Activated CD8-positive, alpha-beta memory T cell treated with anti-CD3 and anti-CD28 coated beads for 24 hours (primary cell): ENCODE measurements at regions not wholly inside any gene's neighbourhood (a gene's known extent, or its start where the extent isn't known, plus 50 kb on each side); places are given as distances from the start of the nearest gene placed in this dataset.

Experiments used
- DNase-seq: peaks from one replicate; pipeline ENCODE4 v3.0.0-alpha.2; 2020

GRCh38 chr11:21839796-21840195 is 353.1 kb upstream of the ANO5 start:
- DNase-seq = no peak

- DNase-seq = no peak
Observed at GRCh38 chr11:21861314-21861713, 331.6 kb upstream of the ANO5 start.

GRCh38 chr11:21865541-21865940 is 327.3 kb upstream of the ANO5 start:
- DNase-seq = no peak

- DNase-seq = no peak
Observed at GRCh38 chr11:21866781-21867180, 326.1 kb upstream of the ANO5 start.

GRCh38 chr11:21877151-21877550 is 315.7 kb upstream of the ANO5 start:
- DNase-seq = no peak

- no peak for DNase-seq
Observed at GRCh38 chr11:21883354-21883753, 309.5 kb upstream of the ANO5 start.

GRCh38 chr11:21888814-21889213 is 304.1 kb upstream of the ANO5 start:
- no peak for DNase-seq

- DNase-seq = no peak
Observed at GRCh38 chr11:21892736-21893564, 299.9 kb upstream of the ANO5 start.

GRCh38 chr11:21893565-21893867 is 299.4 kb upstream of the ANO5 start:
- no peak for DNase-seq

GRCh38 chr11:21894492-21894891 is 298.4 kb upstream of the ANO5 start:
- no peak for DNase-seq

- no peak for DNase-seq
Observed at GRCh38 chr11:21895686-21896085, 297.2 kb upstream of the ANO5 start.

GRCh38 chr11:21896216-21896615 is 296.7 kb upstream of the ANO5 start:
- no peak for DNase-seq

- no peak for DNase-seq
Observed at GRCh38 chr11:21896746-21897602, 295.9 kb upstream of the ANO5 start.

- DNase-seq = no peak
Observed at GRCh38 chr11:21897752-21898151, 295.1 kb upstream of the ANO5 start.

GRCh38 chr11:21908211-21908610 is 284.7 kb upstream of the ANO5 start:
- DNase-seq = no peak

- DNase-seq = no peak
Observed at GRCh38 chr11:21909145-21909544, 283.7 kb upstream of the ANO5 start.

- no peak for DNase-seq
Observed at GRCh38 chr11:21911061-21911460, 281.8 kb upstream of the ANO5 start.

- no peak for DNase-seq
Observed at GRCh38 chr11:21912285-21912684, 280.6 kb upstream of the ANO5 start.

- no peak for DNase-seq
Observed at GRCh38 chr11:21921151-21921550, 271.7 kb upstream of the ANO5 start.

- DNase-seq = no peak
Observed at GRCh38 chr11:21924262-21924661, 268.6 kb upstream of the ANO5 start.

- DNase-seq = no peak
Observed at GRCh38 chr11:21927628-21928027, 265.3 kb upstream of the ANO5 start.

- no peak for DNase-seq
Observed at GRCh38 chr11:21928847-21929246, 264.0 kb upstream of the ANO5 start.

GRCh38 chr11:21930408-21930807 is 262.5 kb upstream of the ANO5 start:
- DNase-seq = no peak

GRCh38 chr11:21931436-21932101 is 261.3 kb upstream of the ANO5 start:
- DNase-seq = no peak
